ENCODE measurements at regions not wholly inside any gene's neighbourhood (a gene's known extent, or its start where the extent isn't known, plus 50 kb on each side); places are given as distances from the start of the nearest gene placed in this dataset.

- TF ChIP-seq TAF1 (IDR thresholded peaks at IDR 0.05; ENCODE audit: borderline replicate concordance, low read depth, low read length) (no peak), YY1 (IDR thresholded peaks at IDR 0.05; ENCODE audit: low read depth) (no peak), POLR2AphosphoS5 (IDR thresholded peaks at IDR 0.05; ENCODE audit: low read depth, low read length) (no peak), RCOR1 (IDR thresholded peaks at IDR 0.05; ENCODE audit: low read length) (no peak), GATA2 (CRISPR knock-in tag; IDR thresholded peaks at IDR 0.05) (no peak), CTCF (IDR thresholded peaks at IDR 0.05) (no peak), NFIC (IDR thresholded peaks at IDR 0.05; ENCODE audit: borderline replicate concordance) (no peak), EP300 (IDR thresholded peaks at IDR 0.05; ENCODE audit: borderline replicate concordance in 1 of 2, low read depth in 1 of 2, low read length in 1 of 2) (no peak), PBX3 (IDR thresholded peaks at IDR 0.05) (no peak)
Observed at GRCh38 chr11:91244912-91245311, 979.7 kb upstream of the FAT3 start.

All from SK-N-SH (cell line).